Breast epithelium (tissue), 4 donors: ENCODE measurements at regions not wholly inside any gene's neighbourhood (a gene's known extent, or its start where the extent isn't known, plus 50 kb on each side); places are given as distances from the start of the nearest gene placed in this dataset.

ENCODE experiments used
- DNase-seq, 2 donors: peaks; one replicate each; pipeline ENCODE4 v3.0.0-alpha.2; 2019; ENCODE audit warnings: low spot score in 2 of 2
- H3K27ac ChIP-seq, 2 donors: fragments of 200-600 bp; sonication (generic) in 1 of 2; one replicate each; pipeline ENCODE4 v1.5.1; 2016 to 2019; ENCODE audit warnings: mild to moderate bottlenecking in 1 of 2
- H3K27me3 ChIP-seq, 2 donors: fragments of 200-600 bp; sonication (generic) in 1 of 2; one replicate each; pipeline versions ENCODE4 v1.5.1 to v1.6.0; 2017 to 2019; ENCODE audit warnings: control low read depth in 1 of 2, mild to moderate bottlenecking in 1 of 2
- H3K36me3 ChIP-seq: fragments of 200-600 bp; one replicate; pipeline ENCODE4 v1.5.1; 2019
- H3K4me1 ChIP-seq, 2 donors: fragments of 200-600 bp; sonication (generic); one replicate each; pipeline ENCODE4 v1.5.1; 2016 to 2019; ENCODE audit warnings: control low read depth in 1 of 2
- H3K4me3 ChIP-seq, 3 donors: fragments of 200-600 bp; sonication (generic); 1 replicate in 2 of 3; 2 replicates in 1 of 3; pipeline ENCODE4 v1.5.1; 2016 to 2019; ENCODE audit warnings: mild to moderate bottlenecking in 3 of 3, moderate library complexity in 2 of 3
- H3K9me3 ChIP-seq, 2 donors: fragments of 200-600 bp; sonication (generic) in 1 of 2; one replicate each; pipeline ENCODE4 v1.5.1; 2016 to 2019; ENCODE audit warnings: control low read depth in 1 of 2
- CTCF ChIP-seq, 3 donors: fragments of 450-650 bp; IDR thresholded peaks; one replicate each; pipeline ENCODE4 v1.5.1; 2016 to 2017; ENCODE audit warnings: antibody characterized with exemption in 3 of 3, mild to moderate bottlenecking in 3 of 3, moderate library complexity in 3 of 3
- POLR2A ChIP-seq: fragments of 450-650 bp; IDR thresholded peaks from one replicate; pipeline ENCODE4 v1.6.1; 2016; ENCODE audit warnings: antibody characterized with exemption, mild to moderate bottlenecking, moderate library complexity
- POLR2AphosphoS5 ChIP-seq, 3 donors: sonication (generic); formaldehyde crosslinking; IDR thresholded peaks; one replicate each; pipeline ENCODE4 v1.6.1; 2017; ENCODE audit warnings: antibody characterized with exemption in 3 of 3
- intact Hi-C: fragments of 100-400 bp; cut with DNase I; formaldehyde crosslinking; loops from one replicate; pipeline ENCODE4 v1.15.1; 2023; ENCODE audit warnings: low total_unique reads

- no peaks in the 10 kb centered on the region for H3K9me3 ChIP-seq
- H3K4me3 ChIP-seq = no peak overlapping the region
- H3K27me3 ChIP-seq = no peaks in the 10 kb centered on the region
- no peak for TF ChIP-seq POLR2A
- no peak for TF ChIP-seq POLR2AphosphoS5 (IDR thresholded peaks at IDR 0.05)
- TF ChIP-seq CTCF (IDR thresholded peaks at IDR 0.05) = no peak
- no peaks in the 10 kb centered on the region for H3K4me1 ChIP-seq
- no peak overlapping the region for H3K27ac ChIP-seq
- H3K36me3 ChIP-seq = no peaks in the 10 kb centered on the region
- DNase-seq = no peak
- intact Hi-C loops = no loop called here
These were observed 297.9 kb upstream of the BRINP1 start for GRCh38 chr9:119667163-119667562.

- no peak for DNase-seq
- H3K4me3 ChIP-seq = no peak overlapping the region
- no peaks in the 10 kb centered on the region for H3K4me1 ChIP-seq
- no peaks in the 10 kb centered on the region for H3K36me3 ChIP-seq
- no peaks in the 10 kb centered on the region for H3K9me3 ChIP-seq
- H3K27ac ChIP-seq = no peak overlapping the region
- intact Hi-C loops = no loop called here
- TF ChIP-seq POLR2AphosphoS5 (IDR thresholded peaks at IDR 0.05) (no peak), POLR2A (no peak), CTCF (IDR thresholded peaks at IDR 0.05) (no peak)
- H3K27me3 ChIP-seq = no peaks in the 10 kb centered on the region
These were observed 293.1 kb upstream of the BRINP1 start for GRCh38 chr9:119662329-119662728.

- H3K4me1 ChIP-seq = no peaks in the 10 kb centered on the region
- H3K27ac ChIP-seq = no peak overlapping the region
- H3K27me3 ChIP-seq = peaks cover 0 to 7% of the 10 kb centered on the region in 2 donors
- no peak for DNase-seq
- H3K36me3 ChIP-seq = no peaks in the 10 kb centered on the region
- H3K9me3 ChIP-seq = no peaks in the 10 kb centered on the region
- H3K4me3 ChIP-seq = no peak overlapping the region
- TF ChIP-seq CTCF (IDR thresholded peaks at IDR 0.05) (no peak), POLR2A (no peak), POLR2AphosphoS5 (IDR thresholded peaks at IDR 0.05) (no peak)
- intact Hi-C loops = no loop called here
These were observed 283.7 kb upstream of the BRINP1 start for GRCh38 chr9:119652931-119653330.

GRCh38 chr9:119649205-119649604 lies 280.0 kb upstream of the BRINP1 start:
- H3K36me3 ChIP-seq = no peaks in the 10 kb centered on the region
- H3K27me3 ChIP-seq = peaks cover 0 to 7% of the 10 kb centered on the region in 2 donors
- DNase-seq = no peak
- H3K4me1 ChIP-seq = no peaks in the 10 kb centered on the region
- H3K27ac ChIP-seq = no peak overlapping the region
- TF ChIP-seq CTCF (IDR thresholded peaks at IDR 0.05) = no peak
- no peak for TF ChIP-seq POLR2AphosphoS5 (IDR thresholded peaks at IDR 0.05)
- no peak for TF ChIP-seq POLR2A
- H3K4me3 ChIP-seq = no peak overlapping the region
- no peaks in the 10 kb centered on the region for H3K9me3 ChIP-seq
- intact Hi-C loops = no loop called here

GRCh38 chr9:119639287-119639955 lies 270.2 kb upstream of the BRINP1 start:
- Histone ChIP-seq H3K36me3 (no peaks in the 10 kb centered on the region), H3K27me3 (no peaks in the 10 kb centered on the region), H3K4me1 (no peaks in the 10 kb centered on the region), H3K9me3 (no peaks in the 10 kb centered on the region), H3K4me3 (no peak overlapping the region), H3K27ac (no peak overlapping the region)
- intact Hi-C loops = no loop called here
- no peak for DNase-seq
- no peak for TF ChIP-seq POLR2A

- H3K36me3 ChIP-seq = no peaks in the 10 kb centered on the region
- no peak for DNase-seq
- no peak overlapping the region for H3K27ac ChIP-seq
- intact Hi-C loops = no loop called here
- no peak overlapping the region for H3K4me3 ChIP-seq
- no peaks in the 10 kb centered on the region for H3K27me3 ChIP-seq
- no peaks in the 10 kb centered on the region for H3K9me3 ChIP-seq
- no peaks in the 10 kb centered on the region for H3K4me1 ChIP-seq
- TF ChIP-seq POLR2A = no peak
- no peak for TF ChIP-seq POLR2AphosphoS5 (IDR thresholded peaks at IDR 0.05)
- no peak for TF ChIP-seq CTCF (IDR thresholded peaks at IDR 0.05)
These were observed 264.8 kb upstream of the BRINP1 start for GRCh38 chr9:119634006-119634405.
